HEK293 (cell line): ENCODE measurements at regions not wholly inside any gene's neighbourhood (a gene's known extent, or its start where the extent isn't known, plus 50 kb on each side); places are given as distances from the start of the nearest gene placed in this dataset.
"Not testable (repeated sequence)": the region's sequence is repeated elsewhere in the genome, so short reads cannot be mapped to it uniquely, and the experiment has no call there.

ENCODE experiments used
- CTCF ChIA-PET: fragments of 350-600 bp; formaldehyde crosslinking; extraction: SDS; loops from one replicate; lab custom pipeline; 2021; ENCODE audit warnings: antibody characterized with exemption; lab: Yijun Ruan, JAX
- POLR2A ChIA-PET: fragments of 300-600 bp; formaldehyde crosslinking; extraction: SDS; loops from one replicate; lab custom pipeline; 2020; ENCODE audit warnings: antibody characterized with exemption, inconsistent platforms; lab: Yijun Ruan, JAX
- H3K27ac ChIP-seq: fragments of 200-500 bp; sonication (Bioruptor generic); 2 replicates; pipeline ENCODE4 v1.5.1; 2014; ENCODE audit warnings: low read depth, low read length, control low read depth, inconsistent platforms; ENCODE audit errors: extremely low read depth
- H3K36me3 ChIP-seq, 2 experiments: fragments of 200-500 bp in 1 of 2; sonication (Bioruptor generic) in 1 of 2; 1 replicate in 1 of 2; 2 replicates in 1 of 2; pipeline ENCODE4 v1.5.1; 2014 to 2017; ENCODE audit warnings: inconsistent platforms in 2 of 2, low read length in 2 of 2; ENCODE audit not compliant: control insufficient read depth in 2 of 2, insufficient read depth in 1 of 2
- H3K4me1 ChIP-seq: fragments of 200-500 bp; sonication (Bioruptor generic); 2 replicates; pipeline ENCODE4 v1.5.1; 2014; ENCODE audit warnings: mild to moderate bottlenecking, low read length, inconsistent platforms; ENCODE audit not compliant: control insufficient read depth, insufficient read depth
- H3K4me3 ChIP-seq: 2 replicates; pipeline ENCODE4 v1.5.1; 2011; ENCODE audit warnings: low read depth, mild to moderate bottlenecking, control low read depth, low read length, moderate library complexity
- H3K9me3 ChIP-seq: fragments of 200-500 bp; sonication (Bioruptor generic); 2 replicates; pipeline ENCODE4 v1.5.1; 2014; ENCODE audit warnings: low read depth, low read length, inconsistent platforms; ENCODE audit not compliant: control insufficient read depth, insufficient read depth
- GLIS1 ChIP-seq: fragments of 450-650 bp; formaldehyde crosslinking; IDR thresholded peaks from 2 replicates; pipeline ENCODE4 v1.5.1; 2016; ENCODE audit warnings: missing biosample characterization, missing genetic modification characterization
- GLIS2 ChIP-seq: fragments of 450-650 bp; formaldehyde crosslinking; IDR thresholded peaks from 2 replicates; pipeline ENCODE4 v1.5.1; 2016; ENCODE audit warnings: missing biosample characterization, missing genetic modification characterization
- ZNF335 ChIP-seq: fragments of 450-650 bp; formaldehyde crosslinking; conservative IDR thresholded peaks from 2 replicates; pipeline ENCODE4 v1.5.1; 2016; ENCODE audit warnings: missing biosample characterization, missing genetic modification characterization
- ZSCAN30 ChIP-seq: fragments of 450-650 bp; IDR thresholded peaks from 2 replicates; pipeline ENCODE4 v1.5.1; 2018; ENCODE audit warnings: missing biosample characterization, mild to moderate bottlenecking, missing genetic modification characterization, moderate library complexity
- TF ChIP-seq, protein P1 (sequence below): fragments of 450-650 bp; formaldehyde crosslinking; IDR thresholded peaks from 2 replicates; pipeline ENCODE4 v1.5.1; 2016; ENCODE audit warnings: missing biosample characterization, missing genetic modification characterization
- TF ChIP-seq, protein P2 (sequence below): fragments of 450-650 bp; formaldehyde crosslinking; IDR thresholded peaks from 2 replicates; pipeline ENCODE4 v1.5.1; 2016; ENCODE audit warnings: missing biosample characterization, missing genetic modification characterization
- TF ChIP-seq, protein P3 (sequence below): fragments of 450-650 bp; formaldehyde crosslinking; optimal IDR thresholded peaks from 2 replicates; pipeline ENCODE3; 2016; ENCODE audit warnings: missing biosample characterization, mild to moderate bottlenecking, missing genetic modification characterization

DNA sequence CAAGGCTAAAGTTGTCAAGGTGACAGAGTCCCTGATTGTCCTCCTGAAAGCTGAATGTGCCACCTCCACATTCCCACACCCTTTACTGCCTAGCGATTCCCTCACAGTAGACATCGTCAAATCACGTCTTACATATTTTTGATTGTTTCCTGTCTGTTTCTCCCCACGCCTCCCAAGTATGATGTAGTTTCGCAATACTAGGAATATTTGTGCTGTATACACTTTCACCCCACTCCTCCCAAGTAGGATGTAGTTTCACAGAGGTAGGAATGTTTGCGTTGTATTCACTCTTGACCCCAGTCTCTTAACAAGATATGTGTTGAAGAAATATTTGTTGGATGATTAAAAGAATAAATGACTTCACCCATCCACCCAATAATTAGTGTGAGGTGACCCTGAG, 524.1 kb downstream of the PRIM2 start:
- H3K27ac ChIP-seq, POLR2A ChIA-PET, H3K36me3 ChIP-seq, CTCF ChIA-PET, H3K4me1 ChIP-seq, H3K4me3 ChIP-seq, H3K9me3 ChIP-seq: not testable (repeated sequence)

DNA sequence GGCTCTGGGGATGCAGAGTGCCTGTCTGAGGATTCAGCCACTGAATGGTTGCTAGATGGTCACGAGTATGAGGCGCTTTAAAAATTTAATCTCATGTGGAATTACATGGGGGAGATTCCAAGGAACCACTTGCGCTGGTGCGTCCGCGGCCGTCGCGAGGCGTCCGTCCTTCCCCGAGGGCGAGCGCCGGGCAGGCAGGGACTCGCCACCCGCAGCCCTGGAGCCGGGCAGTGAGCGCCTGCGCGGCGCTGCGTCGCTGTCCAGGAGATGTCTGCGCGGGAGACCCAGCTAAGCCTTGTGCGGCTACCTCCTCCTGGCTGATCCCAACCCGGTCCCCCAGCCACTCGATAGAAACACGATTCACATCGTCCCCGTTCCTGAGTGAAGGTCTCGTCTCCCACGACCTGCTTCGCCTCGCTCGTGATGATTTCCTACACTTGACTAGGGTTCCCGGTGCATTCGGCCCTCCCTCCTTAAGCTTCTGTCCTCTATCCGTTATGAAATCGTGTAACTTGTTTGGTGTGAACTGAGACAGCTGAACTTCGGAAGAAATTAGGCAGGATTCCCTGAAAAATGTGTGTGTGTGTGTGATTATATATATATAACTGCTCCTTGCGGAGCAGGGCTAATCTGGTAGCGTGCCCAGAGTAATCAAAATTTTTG, 536.4 kb downstream of the PRIM2 start:
- H3K4me3 ChIP-seq, CTCF ChIA-PET, H3K9me3 ChIP-seq, H3K36me3 ChIP-seq, H3K27ac ChIP-seq, POLR2A ChIA-PET, H3K4me1 ChIP-seq: not testable (repeated sequence)
- TF ChIP-seq, protein P1, sequence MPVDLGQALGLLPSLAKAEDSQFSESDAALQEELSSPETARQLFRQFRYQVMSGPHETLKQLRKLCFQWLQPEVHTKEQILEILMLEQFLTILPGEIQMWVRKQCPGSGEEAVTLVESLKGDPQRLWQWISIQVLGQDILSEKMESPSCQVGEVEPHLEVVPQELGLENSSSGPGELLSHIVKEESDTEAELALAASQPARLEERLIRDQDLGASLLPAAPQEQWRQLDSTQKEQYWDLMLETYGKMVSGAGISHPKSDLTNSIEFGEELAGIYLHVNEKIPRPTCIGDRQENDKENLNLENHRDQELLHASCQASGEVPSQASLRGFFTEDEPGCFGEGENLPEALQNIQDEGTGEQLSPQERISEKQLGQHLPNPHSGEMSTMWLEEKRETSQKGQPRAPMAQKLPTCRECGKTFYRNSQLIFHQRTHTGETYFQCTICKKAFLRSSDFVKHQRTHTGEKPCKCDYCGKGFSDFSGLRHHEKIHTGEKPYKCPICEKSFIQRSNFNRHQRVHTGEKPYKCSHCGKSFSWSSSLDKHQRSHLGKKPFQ (tag by site-specific recombination): 0 out of 2 replicates have a peak, but pooled peaks have one; percentile 23
- TF ChIP-seq, protein P2, sequence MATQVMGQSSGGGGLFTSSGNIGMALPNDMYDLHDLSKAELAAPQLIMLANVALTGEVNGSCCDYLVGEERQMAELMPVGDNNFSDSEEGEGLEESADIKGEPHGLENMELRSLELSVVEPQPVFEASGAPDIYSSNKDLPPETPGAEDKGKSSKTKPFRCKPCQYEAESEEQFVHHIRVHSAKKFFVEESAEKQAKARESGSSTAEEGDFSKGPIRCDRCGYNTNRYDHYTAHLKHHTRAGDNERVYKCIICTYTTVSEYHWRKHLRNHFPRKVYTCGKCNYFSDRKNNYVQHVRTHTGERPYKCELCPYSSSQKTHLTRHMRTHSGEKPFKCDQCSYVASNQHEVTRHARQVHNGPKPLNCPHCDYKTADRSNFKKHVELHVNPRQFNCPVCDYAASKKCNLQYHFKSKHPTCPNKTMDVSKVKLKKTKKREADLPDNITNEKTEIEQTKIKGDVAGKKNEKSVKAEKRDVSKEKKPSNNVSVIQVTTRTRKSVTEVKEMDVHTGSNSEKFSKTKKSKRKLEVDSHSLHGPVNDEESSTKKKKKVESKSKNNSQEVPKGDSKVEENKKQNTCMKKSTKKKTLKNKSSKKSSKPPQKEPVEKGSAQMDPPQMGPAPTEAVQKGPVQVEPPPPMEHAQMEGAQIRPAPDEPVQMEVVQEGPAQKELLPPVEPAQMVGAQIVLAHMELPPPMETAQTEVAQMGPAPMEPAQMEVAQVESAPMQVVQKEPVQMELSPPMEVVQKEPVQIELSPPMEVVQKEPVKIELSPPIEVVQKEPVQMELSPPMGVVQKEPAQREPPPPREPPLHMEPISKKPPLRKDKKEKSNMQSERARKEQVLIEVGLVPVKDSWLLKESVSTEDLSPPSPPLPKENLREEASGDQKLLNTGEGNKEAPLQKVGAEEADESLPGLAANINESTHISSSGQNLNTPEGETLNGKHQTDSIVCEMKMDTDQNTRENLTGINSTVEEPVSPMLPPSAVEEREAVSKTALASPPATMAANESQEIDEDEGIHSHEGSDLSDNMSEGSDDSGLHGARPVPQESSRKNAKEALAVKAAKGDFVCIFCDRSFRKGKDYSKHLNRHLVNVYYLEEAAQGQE (tag by site-specific recombination): peak; percentile 66
- TF ChIP-seq ZSCAN30 (tag by site-specific recombination) (0 out of 2 replicates have a peak, but pooled peaks have one; percentile 10), GLIS1 (tag by site-specific recombination) (peak; percentile 56; the same call in 1 of the 2 replicates), ZNF335 (tag by site-specific recombination) (peak; percentile 78), GLIS2 (tag by site-specific recombination) (peak; percentile 25; the same call in 1 of the 2 replicates)
- TF ChIP-seq, protein P3, sequence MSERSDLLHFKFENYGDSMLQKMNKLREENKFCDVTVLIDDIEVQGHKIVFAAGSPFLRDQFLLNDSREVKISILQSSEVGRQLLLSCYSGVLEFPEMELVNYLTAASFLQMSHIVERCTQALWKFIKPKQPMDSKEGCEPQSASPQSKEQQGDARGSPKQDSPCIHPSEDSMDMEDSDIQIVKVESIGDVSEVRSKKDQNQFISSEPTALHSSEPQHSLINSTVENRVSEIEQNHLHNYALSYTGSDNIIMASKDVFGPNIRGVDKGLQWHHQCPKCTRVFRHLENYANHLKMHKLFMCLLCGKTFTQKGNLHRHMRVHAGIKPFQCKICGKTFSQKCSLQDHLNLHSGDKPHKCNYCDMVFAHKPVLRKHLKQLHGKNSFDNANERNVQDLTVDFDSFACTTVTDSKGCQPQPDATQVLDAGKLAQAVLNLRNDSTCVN (tag by site-specific recombination): peak; percentile 39

DNA sequence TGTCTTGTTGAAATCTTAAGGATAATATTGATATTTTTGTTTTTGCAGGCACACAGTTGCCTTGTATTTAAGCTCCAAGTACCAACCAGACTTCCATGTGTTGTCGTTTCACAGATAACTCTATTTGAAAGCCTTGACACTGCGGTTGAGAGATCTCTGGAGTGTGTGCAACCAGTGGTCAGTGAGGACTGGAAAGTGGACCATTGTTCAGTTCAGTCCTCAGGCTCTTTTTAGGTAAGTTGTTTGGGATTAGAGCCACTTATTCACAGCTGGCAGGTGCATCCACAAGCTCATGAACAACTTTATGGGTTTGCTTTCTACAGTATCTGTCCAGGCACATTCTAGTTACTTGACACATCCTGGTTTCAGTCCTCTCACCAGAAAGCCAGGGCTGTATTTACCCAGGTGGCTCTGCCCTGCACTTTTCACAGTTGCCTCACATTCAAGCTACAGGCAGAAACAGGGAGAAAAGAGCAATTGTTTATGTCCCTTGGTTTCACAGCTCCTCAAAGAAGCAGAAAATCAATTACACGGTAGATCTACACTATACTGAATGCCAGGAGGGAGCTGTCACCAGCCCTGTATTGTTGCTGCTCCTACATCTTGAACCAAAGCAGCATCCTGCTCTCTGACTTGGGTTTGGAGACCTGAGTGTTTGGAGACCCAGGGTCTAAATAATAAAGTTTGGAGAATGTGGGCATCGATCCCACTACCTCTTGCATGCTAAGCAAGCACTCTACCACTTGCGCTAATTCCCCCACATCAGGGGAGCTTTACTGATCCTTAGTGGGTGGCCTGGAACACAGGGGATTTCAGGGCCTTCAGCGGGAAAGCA, 543.3 kb downstream of the PRIM2 start:
- H3K4me1 ChIP-seq, CTCF ChIA-PET, H3K27ac ChIP-seq, H3K4me3 ChIP-seq, H3K36me3 ChIP-seq, POLR2A ChIA-PET, H3K9me3 ChIP-seq: not testable (repeated sequence)

DNA sequence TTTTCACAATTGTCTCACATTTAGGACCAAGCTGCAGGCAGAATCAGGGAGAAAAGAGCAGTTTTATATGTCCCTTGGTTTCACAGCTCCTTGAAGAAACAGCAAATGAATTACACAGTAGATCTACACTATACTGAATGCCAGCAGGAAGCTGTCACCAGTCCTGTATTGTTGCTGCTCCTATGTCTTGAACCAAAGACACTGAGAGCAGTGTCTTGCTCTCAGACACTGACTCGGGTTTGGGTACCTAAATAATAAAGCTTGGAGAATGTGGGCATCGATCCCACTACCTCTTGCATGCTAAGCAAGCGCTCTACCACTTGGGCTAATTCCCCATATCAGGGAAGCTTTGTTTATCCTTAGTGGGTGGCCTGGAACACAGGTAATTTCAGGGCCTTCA, 552.7 kb downstream of the PRIM2 start:
- H3K36me3 ChIP-seq, H3K27ac ChIP-seq, H3K4me3 ChIP-seq, H3K9me3 ChIP-seq, H3K4me1 ChIP-seq, CTCF ChIA-PET, POLR2A ChIA-PET: not testable (repeated sequence)

DNA sequence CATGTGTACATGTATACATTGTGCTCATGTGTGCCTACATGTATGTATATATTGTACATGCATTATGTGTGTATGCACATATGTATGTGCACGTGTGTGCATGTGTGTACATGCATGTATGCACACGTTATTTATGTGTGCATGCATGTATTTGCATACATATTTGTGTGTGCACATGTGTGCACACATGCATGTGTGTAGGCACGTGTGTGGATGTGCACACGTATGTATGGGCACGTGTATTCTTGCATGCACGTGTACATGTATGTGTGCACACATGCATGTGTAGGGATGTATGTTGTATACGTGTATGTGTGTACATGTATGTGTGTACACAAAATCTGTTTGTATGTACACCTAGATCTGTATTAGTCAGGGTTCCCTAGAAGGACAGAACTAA, 556.0 kb downstream of the PRIM2 start:
- H3K36me3 ChIP-seq, CTCF ChIA-PET, POLR2A ChIA-PET, H3K4me1 ChIP-seq, H3K9me3 ChIP-seq, H3K4me3 ChIP-seq, H3K27ac ChIP-seq: not testable (repeated sequence)

DNA sequence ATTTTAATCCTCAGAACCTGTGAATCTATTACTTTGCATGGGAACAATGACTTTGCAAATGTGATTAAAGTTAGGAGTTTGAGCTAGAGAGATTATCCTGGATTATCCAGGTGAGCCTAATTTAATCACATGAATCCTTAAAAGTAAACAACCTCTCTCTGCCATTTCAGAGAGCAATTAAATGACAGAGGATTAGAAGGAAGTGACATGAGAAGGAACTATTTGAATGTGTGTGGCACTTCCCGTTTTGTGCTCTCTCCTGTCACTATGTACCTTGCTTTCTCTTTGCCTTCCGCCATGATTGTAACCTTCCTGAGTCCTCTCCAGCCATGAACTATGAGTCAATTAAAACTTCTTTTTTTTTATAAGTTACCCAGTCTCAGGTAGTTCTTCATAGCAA, 559.2 kb downstream of the PRIM2 start:
- H3K4me3 ChIP-seq, H3K4me1 ChIP-seq, CTCF ChIA-PET, H3K9me3 ChIP-seq, H3K27ac ChIP-seq, H3K36me3 ChIP-seq, POLR2A ChIA-PET: not testable (repeated sequence)

DNA sequence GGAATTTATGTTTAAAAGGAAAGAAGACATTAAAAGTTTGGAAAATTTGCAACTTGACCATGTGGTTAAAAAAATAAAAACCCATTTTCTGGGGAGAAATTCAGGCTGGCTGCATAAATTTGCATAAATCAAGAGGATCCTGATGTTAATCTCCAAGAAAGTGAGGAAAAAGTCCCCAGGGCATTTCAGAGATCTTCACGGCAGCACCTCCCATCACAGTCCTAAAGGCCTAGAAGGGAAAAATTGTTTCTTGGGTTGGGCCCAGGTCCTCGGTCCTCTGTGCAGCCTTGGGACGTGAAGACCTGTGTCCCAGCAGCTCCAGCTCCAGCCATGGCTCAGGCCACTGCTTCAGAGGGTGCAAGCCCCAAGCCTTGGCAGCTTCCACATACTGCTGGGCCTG, 560.3 kb downstream of the PRIM2 start:
- H3K9me3 ChIP-seq, H3K4me3 ChIP-seq, H3K36me3 ChIP-seq, CTCF ChIA-PET, POLR2A ChIA-PET, H3K4me1 ChIP-seq, H3K27ac ChIP-seq: not testable (repeated sequence)
